CD4-positive, alpha-beta T cell treated with Interleukin-6 for 4 hours (primary cell): ENCODE measurements at regions not wholly inside any gene's neighbourhood (a gene's known extent, or its start where the extent isn't known, plus 50 kb on each side); places are given as distances from the start of the nearest gene placed in this dataset.

ENCODE experiments used
- DNase-seq: peaks from one replicate; pipeline ENCODE4 v3.0.0-alpha.2; 2020; ENCODE audit warnings: mixed read lengths

DNA sequence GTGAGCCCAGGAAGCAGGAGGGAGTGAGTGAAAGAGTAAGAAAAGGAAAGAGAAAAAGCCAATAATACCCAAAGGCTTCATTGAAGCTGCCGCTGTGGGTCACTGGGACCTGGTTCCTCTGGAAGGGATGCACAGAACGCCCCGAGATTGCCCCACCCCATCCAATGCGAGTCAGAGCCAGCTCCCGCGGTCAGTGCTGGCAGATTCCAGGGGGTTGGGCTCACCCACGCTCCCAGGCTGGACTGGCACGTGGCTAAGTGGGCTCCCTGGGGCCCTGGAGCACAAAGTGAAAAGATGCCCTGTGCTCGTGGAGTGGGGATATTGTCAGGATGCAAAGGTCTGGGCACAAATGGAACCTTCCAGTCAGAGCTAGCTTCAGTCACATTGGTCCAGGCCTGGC, 117.0 kb downstream of the OAT start:
- DNase-seq: no peak

DNA sequence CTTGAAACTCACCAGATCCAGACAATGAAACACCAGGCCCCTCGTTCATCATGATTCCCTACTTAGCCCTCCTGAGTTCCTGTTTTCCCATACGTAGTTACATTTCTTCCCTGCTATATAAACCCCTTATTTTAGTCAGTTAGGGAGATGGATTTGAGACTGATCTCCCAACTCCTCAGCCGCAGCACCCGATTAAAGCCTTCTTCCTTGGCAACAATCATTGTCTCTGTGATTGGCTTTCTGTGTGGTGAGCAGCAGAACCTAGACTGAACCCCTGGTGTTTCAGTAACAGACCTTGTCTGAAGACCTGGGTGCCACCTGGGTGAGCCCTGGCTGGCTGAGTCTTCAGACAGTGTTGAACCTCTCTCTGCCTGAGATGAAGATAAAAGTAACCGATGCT, 118.0 kb downstream of the OAT start:
- no peak for DNase-seq

DNA sequence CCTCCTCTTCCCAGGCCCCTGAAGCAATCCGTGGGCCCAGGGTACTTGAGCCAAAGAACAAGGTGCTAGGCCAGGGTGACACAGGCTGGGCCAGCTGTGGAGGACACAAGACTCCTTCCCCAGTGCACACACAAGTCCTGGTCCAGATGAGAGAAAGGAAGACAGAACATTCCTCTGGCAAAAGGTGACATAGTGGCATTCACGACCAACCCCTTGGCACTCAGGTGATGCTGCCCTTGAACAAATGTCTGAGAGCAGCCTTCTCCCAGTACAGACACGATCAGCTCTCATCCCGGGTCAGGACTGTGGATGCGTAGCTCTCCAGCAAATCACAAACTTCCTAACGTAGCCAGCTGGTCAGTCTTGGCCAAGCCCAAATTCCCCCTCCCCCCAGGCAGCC, 118.5 kb downstream of the OAT start:
- no peak for DNase-seq

DNA sequence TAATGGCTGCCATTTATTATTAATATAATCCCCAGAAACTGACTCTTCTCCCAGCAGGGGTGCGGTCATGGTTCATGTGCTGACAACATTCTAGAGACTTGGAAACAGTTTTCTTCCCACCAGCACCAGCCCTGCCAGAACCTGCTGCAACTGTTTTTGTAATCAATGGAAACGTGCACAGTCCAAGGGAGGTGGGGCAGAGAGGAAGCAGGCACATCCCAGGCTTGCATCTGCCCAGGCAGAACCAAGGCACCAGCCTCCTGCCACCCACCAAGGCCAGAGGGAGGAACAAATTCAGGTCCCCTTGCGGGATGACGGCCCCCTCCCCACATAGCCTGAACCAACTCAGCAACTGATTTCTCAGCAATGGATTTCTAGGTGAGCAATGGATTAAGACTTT, 119.0 kb downstream of the OAT start:
- DNase-seq: no peak

- no peak for DNase-seq
Measured at GRCh38 chr10:124298891-124299290, 119.8 kb downstream of the OAT start.

GRCh38 chr10:124296813-124297788, 121.6 kb downstream of the OAT start:
- no peak for DNase-seq

DNA sequence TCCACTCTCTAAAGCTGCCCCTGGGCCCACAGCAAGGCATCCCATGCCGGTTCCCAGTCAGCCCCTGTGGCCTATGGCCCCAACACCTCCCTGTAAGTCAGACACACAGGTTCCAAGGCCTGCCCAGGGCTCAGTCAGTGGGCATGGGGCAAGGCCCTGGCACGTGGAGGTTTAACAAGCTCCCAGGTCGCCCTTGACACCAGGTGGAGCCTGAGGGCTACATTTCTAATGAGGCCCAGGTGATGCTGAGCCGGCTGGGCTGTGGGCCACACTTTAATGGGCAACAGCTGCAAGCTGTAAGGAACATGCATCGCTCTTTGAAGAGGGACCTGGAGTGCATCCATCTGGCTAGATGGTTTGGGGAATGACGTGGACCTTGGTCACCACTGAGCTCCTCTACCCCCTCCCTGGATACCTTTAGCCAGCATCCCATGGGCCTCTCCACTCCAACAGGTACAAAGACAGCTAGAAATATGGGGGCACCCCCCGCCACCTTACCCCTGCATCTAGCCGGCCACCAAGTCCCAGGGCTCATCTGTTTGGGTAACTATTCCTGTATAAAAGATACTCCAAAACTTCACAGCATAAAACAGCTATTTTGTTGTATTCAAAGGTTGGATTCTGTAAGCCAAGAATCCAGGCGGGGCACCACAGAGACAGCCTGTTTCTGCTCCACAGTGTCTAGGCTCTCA, 122.5 kb downstream of the OAT start:
- DNase-seq: no peak

DNA sequence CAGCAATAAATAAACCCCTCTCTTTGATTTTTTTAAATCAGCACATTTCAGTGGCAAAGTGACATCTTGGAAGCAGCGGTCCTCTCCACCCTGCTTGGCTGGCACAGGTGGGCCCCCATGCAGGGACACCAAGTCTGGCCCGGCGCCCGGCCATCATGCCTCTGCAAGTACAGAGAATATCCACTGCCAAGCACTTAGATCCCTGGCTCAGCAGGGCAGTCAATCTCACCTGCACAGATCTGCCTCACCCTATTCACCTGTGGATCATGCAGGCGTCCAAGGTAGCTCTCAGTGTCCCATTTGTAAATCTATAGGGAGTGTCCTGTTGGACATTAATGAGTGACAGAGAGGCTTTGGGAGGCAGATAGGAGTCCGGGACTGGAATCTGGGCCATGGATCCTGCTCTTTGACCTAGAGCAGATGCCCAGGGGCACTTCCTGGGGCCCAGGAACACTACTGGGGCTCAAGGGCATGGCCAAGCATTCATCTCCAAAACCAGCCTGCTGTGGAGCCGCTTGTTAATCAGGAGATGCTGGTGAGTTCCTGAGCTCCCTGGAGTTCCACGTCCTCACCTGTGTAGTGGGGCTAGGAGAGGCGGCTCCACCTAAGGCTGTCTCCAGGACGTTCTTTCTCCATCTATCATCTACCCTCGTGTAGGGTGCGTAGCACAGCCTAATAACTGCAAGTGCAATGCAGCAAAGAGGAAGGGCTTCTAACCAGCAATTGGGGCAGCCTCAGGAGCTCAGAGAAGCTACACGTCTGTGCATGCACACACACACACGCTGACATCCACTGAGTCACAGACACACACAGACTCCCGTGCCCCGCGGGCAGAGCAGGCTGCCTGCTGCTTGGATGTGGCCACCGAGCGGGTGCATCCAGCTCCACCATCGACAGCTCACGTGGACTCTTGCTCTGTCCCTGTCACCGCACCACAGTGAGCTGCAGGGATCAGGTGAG, 123.6 kb downstream of the OAT start:
- no peak for DNase-seq

DNA sequence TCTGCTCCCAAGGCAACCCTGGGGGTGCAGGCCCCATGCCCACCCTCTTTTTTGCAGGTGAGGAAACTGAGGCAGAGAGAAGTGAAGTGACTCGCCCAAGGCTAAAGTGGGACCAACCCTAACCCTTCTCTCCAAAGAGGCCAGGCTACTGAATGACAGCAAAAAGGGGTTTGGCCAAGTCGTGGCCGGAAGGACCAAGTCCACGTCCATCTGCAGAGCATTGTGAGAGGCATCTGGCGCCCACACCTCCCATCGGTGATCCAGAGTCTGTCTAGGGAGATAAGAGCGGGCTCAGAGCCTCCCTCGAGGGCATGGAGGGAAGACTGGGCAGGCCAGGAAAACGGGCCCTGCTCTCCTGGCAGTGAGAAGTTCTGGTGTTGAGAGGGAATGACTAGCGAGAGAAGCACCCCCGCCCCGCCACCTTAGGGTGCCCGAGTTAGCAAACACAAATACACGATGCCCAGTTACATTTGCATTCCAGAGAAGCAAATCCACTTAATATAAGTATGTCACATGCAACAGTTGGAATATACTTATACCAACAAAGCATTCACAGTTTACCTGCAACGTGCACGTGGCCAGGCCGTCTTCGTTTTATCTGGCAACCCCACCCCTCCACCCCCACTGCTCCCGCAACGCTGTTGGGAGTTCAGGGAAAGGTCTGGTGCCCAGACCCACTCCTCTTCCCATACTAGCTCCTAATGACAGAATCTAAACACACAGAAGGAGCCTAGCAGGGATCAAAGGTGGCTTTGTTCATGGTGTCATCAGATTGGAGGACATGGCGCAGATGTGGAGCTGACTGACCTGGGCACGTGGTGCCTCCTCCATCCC, 124.9 kb downstream of the OAT start:
- no peak for DNase-seq

DNA sequence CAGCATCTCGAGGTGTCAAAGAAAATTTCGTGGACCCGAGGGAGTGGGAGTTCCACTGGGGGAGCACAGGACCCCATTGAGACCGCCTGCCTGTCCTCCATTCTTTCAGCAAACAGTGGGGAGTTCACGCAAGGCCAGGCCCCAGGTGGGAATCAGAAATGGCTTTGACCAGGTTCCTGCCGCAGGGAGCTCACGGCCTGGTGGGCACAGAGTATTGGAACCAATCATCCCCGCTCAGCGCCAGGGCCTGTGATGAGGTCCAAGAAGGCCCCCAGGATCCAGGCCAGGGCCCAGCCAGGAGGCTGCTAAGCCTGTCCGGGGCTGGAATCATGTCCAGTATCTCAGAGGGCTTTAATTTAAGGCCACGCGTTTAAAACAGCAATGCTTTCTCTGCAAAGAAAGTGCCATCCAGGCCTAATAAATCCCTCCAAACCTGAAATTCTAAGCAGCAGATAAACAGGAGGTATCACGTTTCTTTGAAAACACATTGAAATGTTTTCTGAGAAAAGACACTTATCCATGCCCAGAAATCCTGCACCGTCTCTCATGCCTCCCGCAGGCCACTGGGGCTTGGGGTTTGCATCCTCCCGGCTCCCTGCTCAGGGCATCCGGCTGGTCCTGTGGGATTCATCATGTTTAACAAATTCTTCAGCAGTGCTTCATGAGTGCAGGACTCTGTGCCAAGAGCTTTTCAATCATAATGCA, 125.7 kb downstream of the OAT start:
- DNase-seq: no peak

DNA sequence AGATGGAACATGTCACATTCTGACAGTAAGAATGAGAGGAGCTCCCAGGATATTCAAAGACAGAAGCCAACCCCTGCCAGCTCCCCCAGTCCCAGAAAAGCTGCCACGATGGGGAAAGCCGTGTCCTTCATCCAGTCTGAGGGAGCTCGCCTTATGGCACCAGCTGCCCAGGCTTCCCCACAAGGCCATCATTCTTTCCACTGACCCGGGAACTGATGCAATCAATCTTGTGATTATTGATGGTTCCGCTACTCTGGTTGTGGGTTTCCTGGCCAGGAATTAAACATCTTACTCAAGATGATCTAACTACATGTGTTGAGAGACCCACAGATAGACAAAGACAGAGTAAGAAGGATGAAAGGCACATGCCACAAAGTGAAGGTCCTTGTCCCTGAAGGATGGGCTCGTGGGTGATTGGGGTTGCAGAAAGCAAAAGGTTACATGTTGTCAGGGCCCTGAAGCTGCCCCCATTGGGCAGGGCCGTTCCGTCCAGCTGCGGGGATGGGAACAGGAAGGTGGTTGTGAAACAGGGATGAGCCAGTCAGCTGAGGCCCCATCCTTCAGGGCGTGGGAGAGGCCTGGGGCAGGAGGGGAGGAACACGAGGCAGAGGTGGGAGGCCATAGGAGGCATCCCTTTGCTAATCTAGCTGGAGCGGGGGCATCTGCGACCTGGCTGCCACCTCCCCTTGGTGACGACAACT, 127.6 kb downstream of the OAT start:
- no peak for DNase-seq

DNA sequence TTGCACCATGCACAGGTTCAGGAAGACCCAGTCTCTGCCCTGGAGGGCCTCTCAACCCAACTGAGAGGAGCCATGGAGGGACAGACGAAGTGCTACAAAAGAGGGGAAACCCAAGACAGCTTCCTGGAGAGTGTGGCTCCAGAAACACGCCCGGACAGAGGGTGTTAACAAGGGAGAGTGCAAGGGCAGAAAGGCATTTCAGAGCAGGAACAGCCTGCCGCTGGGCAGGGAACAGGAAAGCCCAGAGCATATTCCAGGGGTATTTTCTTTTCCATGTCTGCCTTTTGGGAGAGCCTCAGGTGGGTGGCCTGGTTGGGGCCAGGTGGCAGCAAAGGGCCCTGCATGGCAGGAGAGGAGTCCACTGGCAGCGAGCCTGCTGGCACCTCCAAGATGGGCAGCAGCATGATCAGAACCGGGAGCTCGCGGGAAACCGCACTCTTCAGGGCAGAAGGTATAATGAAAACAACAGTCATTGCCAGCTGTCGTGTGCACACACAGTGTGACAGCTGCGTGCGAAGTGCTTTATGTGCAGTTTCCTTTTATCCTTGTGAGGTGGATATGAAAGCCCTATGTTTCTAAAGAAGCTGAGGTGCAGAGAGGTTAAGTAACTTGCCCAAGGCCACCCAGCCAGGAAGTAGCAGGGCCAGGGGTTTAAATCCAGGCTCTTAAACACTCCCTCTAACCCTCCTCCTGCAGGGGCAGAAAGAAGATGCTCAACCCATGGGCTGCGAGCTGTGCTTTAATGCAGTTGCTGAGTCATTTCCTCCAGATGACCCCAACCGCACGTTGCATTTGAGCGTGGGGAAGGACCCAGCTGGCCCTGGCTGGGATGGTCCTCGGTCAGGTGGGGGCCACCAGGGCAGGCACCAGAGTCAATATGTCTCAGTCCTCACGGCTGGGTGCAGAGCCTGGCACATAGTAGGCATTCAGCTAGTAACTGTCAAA, 128.6 kb downstream of the OAT start:
- DNase-seq: no peak

DNA sequence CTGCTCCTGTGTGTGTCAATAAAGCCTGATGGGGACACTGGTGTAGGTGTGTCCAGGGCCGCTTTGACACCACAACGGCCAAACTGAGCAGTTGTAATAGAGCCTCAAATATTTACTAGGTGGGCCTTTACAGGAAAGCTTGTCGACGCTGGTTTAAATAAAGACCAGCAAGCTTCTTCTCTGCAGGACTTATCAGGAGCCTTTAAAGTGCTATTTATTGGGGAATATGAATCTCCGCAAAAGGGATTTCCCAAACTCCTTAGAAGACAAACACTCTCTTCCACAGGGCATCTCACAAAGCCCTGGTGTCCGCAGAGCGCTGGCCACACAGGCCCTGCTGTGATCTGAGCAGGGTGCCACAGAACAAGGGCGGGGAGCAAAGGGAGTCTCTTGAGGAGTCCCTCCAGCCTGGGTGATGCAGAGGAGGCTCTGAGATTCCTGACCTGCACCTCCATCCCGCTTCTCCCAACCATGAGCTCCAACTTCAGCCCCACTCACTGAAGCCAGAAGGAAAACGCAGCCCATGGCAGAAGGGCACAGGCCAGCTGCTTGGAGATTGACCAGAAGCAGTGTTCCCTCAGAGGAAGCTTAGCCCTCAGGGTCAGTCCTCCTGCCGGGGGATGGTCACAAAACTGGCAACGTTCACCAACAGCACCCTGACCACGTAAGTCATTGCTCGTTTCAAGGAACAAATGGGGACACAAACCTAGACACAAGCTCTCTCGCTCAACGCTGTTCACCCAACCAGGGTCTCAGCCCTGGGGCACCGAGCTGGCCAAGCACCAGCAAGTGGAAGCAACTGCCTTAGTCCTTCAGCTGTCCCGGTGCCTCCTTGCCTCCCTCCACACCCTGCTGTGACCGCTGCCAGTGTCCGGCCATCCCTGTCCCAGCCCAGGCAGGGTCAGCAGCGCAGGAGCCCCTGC, 129.5 kb downstream of the OAT start:
- no peak for DNase-seq

- DNase-seq: no peak
Measured at GRCh38 chr10:124288486-124288885, 130.2 kb downstream of the OAT start.

GRCh38 chr10:124287791-124288190, 130.9 kb downstream of the OAT start:
- no peak for DNase-seq

DNA sequence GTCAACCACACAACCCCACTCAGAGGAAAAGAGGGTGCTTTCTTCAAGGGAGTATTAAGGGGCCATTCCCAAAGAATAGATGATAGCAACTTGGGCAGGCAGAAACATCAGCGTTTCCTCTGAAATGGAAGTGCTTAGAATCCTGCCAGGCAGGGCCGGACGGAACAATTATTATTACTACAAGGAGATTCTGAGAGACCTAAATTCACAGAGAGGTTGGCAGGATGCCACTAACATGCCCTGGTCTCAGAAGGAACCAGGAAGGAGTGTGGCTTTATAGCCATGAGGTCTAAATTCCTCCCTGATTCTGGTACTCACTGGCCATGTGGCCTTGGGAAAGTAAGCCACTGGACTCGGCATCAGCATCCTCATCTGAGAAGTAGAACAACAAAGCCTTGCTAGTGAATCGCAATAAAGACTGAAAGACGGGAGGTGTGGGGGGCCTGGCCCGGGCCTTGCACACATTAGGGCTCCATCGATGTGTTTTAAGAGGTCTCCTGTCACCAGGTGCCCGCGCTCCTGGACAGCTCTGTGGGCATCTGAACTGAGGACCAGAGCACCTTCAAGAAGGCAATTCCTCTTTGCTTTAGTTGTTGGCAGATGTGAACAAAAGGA, 131.5 kb downstream of the OAT start:
- no peak for DNase-seq

DNA sequence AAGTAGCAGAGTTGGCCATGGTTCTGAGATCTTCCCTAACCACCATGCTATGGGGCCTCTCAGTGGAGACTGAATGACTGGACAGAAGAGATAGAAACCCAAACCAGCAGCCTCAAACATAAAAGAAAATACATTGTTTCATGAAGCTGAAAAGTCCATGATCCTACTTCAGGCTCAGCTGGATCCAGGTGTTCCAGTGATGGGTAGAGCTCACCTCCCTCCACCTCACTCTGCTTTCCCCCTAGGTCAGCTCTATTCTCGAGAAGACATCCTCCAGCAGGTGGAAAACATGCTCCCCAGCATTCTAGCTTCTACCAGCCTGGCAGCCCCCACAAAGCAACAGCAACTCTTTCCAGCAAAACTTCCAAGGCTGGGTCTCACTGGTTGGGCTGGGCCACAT, 132.1 kb downstream of the OAT start:
- no peak for DNase-seq
